Germinal center (tissue), 1 donor: ENCODE measurements at regions not wholly inside any gene's neighbourhood (a gene's known extent, or its start where the extent isn't known, plus 50 kb on each side); places are given as distances from the start of the nearest gene placed in this dataset.
"Not testable (repeated sequence)": the region's sequence is repeated elsewhere in the genome, so short reads cannot be mapped to it uniquely, and the experiment has no call there.

ENCODE experiments used
- DNase-seq: peaks from one replicate; pipeline ENCODE4 v3.0.0; 2012; ENCODE audit warnings: mixed read lengths, low spot score

DNA sequence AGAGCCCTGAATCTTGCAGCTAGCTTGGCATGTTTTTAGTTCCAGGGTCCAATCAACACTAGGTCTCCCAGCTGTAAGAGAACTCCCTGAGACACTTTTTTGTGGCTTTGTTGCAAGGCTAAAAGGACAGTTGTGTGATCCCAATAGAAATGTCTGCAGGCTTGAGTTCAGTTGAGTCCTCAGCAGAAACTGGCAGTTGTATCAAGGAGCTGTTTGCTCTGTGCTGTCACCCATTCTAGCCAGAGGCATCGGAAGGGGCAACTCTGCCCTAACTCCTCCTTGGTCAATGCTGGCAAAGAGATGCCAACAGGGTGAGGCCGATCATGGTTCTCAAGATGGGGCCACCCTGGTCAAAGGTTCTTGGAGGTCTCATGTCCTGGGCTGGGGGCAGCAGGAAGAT is 224.1 kb downstream of the BUB3 start:
- no peak for DNase-seq

DNA sequence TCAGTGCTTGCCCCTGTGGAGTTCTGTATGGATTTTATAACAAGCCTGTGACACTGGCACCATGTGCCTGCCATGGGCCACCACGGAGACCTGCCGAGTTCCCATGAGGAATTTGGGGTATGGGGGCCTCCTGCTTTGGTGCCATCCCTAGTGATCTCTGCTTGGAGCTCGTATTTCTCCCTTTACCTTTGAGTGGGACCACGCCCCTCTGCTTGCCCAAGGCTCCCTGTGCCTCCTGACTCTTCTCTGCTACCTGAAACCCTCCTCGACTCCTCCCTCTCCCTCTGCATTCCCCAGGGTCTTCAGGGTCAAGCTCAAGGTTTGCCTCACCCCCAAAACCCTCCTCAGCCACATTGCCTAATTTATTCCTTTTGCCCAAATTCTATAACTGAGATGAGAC is 225.0 kb downstream of the BUB3 start:
- DNase-seq: no peak

DNA sequence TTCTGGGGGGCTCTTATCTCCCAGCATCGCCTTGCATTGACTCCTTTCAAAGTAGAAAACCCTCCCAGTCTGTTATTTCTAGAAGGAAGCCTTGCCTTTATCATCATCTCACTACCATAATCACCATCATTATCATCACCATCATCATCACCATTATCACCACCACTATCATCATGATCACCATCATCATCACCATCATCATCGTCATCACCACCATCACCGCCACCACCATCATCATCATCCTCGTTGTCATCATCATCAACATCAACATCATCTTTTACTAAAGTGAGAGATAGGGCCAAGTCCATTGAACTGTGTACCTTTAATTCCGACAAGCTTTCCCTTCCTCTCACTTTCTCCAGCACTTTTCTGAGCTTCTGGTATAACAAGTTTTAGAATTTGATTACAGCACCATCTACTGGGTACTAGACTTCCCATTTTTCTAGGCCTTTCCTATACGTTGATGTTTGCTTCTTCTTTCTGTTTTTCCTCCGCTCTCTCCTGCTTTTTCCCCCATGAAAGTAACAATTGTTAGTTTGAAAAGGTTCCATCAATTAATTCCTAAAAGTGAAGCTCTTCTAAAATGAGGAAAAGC is 226.4 kb downstream of the BUB3 start:
- no peak for DNase-seq

DNA sequence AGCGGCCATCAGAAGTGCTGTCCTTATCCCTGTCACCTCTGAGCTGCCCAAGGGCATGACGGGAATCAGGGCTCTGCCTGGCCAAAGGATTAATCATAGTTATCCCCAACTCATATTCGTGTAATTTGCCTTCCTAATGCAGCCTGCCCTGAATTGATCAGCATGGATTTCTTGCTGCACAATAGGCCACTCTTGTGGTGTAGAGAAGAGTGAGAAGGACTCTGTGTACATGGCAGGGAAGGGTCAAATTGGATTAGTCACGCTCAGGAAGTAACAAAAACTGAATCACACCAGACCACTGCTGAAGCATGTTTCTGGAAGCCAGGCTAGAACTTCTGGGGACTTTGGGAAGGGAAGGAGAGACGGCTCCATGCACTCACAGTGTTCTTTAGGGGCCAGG is 227.0 kb downstream of the BUB3 start:
- no peak for DNase-seq

DNA sequence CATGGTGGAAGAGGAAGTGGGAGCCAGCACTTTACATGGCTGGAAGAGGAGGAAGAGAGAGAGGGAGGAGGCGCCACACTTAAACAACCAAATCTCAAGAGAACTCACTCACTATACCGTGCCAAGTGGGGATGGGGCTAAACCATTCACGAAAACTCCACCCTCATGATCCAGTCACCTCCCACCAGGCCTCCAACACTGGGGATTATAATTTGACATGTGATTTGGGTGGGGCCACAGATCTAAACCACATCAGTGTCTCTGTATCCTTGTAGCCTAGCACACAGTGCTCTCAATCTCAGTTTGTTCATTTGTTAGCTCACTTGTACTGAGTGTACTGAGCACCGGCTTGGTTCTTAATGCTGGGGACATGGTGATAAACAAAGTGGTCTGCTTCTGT is 228.3 kb downstream of the BUB3 start:
- no peak for DNase-seq

DNA sequence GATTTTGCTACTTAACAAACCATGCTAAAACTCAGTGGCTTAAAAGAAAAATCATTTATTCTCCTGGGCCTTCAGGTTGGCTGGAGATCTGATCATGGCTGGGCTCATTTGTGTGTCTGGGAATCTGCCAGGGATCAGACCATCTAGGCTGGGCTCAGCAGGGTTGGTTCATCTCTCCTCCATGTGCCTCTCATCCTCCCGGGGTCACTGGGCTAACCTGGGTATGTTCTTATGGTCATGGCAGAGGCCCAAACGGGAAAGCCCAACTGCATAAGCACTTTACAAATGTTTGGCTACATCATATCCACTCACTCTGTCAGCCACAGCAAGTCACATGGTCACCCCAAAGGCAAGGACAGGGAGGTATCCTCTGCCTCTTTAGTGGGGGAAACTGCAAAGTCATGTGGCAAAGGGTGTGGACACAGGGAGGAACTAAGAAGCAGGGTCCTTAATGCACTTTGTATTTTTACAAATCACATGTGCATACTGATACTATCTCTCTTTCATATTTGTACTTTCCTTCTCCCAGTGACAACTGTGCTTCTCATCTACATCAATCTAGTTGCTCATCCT is 231.4 kb downstream of the BUB3 start:
- DNase-seq: no peak

DNA sequence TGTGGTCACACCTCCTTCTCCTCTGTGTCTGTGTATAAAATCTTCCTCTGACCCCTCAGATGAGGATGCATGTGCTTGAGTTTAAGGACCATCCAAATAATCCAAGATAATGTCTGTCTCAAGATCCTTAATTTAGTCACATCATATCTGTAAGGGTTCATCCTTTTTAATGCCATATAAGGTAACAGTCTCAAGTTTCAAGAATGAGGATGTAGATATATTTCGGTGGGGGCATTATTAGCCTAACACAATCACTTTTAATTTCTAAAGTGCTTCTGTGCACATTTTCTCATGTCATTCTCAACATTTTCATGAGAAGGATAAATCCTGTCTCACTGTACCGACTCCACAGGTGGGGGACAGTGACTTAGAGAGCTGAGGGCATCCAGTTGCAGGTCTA is 235.3 kb downstream of the BUB3 start:
- no peak for DNase-seq

DNA sequence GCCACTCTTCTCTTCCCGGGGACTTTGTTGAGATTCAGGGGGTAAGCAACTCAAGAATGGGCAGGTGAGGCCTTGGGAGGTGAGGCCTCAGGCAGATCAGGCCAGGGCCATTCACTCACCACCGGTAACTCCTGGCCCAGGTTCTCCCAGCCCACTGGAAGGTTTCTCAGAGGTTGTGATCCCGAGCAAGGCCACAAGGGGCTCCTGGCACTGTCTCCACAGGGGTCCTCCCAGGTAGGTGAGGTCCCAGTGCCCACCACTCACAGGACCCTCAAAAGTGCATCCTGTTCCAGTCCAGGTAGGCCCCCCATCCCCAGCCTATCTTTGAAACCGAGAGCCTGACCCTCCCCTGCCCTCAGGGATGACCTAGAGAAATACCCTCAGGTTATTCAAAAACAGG is 236.1 kb downstream of the BUB3 start:
- DNase-seq: peak; percentile 35

DNA sequence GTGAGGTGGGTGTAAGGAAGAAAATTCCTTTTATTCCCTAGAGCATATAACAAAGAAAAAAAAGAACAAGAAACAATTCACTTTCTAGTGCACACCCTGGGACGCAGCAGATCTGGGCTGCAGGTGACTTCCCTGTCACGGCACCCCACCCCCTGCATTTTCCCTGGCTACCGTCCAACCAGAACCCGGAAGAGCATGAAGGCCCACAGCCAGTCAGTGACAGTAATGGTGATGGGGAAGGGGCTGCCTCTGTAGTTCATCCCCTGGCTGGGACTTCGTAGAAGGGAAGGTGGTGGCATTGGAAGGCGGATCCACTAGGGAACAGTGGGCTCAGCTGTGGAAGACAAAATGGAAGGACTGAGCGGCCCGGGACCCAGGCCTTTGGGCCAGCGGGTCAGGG is 236.7 kb downstream of the BUB3 start:
- DNase-seq: no peak

DNA sequence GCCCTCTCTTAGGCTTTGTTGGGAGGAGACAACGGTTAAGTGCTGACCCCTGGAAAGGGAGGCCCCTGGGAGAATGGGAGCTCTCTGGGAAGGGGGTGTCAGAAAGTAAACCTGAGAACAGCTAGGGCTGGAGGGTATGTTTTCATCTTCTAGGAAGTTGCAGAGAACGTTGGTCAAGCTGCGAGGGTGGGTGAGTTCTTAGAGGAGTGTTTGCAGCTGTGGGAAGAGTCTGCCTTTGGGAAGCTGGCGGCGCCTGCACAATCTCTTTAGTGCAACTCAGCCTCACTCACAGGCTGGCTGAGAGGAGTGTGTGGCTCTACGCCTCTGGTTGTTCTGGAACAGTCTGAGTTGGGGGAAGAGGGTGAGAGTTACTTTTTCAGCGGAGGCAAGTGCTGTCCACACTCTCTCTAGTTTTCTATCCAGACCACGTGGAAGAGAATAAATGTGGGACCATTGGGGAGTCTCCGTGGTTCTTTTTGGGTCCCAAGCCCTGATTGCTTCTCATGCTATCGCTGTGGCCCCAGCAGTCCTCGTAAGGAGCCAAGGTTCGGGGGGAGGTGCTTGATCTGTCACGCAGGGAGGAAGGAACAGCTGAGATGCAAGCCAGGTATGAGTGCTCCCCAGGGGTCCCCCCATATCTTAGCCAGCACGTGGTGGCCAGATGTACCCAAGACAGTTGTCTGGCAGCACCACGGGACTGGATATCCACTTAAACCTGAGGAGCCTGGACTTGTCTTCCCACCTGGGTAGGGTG is 237.2 kb downstream of the BUB3 start:
- DNase-seq: peak; percentile 39

DNA sequence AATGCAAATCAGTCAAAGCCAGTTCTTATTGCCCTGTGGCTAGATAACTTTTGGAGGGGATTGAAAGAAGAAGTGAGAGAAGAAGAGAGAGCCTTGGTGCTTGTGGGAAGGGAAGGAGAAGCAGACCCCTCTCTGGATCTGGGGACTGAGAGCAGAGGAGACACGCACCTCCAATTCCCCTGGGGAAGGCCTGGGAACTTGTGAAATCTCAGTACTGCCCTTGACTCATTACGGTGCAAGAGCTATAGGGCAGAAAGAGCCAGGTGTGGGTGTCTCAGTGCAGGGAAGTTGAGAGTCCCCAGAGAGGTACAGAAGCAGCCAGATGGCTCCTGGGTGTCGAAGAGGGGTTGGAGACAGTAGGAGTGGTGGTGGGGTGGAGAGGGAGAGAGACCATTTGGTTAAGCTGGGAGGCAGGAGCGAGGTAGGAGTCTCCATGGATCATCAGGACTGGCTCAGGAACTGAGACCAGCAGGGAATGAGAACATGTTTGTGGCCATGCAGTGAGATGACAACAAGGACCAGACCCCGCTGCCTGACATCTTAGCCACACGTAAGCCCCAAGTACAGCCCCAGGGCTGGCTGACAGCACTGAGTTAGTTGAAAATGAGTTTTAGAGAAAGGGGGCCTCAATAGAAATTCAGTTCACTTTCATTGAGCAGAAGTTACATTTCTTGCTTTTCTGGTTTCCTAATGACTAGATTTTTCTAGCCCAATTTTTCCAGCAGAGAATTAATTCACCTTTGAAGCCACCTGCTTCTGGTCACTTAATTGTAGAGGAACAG is 238.2 kb downstream of the BUB3 start:
- peak; percentile 69 for DNase-seq

DNA sequence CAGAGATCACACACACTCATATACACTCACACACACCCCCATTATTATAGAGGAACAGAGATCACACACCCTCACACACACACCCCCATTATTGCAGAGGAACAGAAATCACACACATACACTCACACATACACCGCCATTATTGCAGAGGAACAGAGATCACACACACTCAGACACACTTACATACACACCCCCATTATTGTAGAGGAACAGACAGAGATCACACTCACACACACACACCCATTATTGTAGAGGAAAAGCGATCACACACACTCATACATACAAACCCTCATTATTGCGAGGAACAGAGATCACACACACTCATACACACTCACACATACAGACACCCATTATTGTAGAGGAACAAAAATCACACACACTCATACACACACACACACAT is 239.0 kb downstream of the BUB3 start:
- DNase-seq: no peak

DNA sequence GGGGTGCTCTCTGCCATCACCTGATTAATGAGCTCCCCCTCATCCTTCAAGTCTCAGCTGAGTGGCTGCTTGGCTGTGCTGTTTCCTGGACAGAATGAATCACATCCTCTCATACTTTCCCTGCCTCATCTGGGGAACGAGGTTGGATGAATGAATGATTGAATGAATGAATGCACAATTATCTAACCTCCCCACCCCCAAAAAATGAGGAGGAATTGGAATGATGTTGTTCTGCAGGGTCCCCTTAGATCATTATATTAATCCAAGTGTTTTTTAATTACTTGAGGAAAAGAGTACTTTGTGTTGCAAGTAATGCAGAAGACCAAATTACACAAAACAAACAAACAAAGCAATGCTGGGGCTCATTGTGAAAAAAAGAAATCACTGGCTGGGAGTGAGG is 240.2 kb downstream of the BUB3 start:
- no peak for DNase-seq

DNA sequence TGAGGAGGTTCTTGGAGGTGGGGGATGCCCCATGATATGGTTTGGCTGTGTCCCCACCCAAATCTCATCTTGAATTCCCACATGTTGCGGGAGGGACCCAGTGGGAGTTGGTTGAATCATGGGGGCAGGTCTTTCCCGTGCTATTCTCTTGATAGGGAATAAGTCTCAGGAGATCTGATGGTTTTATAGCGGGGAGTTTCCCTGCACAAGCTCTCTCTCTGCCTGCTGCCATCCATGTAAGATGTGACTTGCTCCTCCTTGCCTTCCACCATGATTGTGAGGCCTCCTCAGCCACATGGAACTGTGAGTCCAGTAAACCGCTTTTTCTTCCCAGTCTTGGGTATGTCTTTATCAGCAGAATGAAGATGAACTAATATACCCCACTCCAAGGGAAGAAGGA is 241.0 kb downstream of the BUB3 start:
- DNase-seq: not testable (repeated sequence)

DNA sequence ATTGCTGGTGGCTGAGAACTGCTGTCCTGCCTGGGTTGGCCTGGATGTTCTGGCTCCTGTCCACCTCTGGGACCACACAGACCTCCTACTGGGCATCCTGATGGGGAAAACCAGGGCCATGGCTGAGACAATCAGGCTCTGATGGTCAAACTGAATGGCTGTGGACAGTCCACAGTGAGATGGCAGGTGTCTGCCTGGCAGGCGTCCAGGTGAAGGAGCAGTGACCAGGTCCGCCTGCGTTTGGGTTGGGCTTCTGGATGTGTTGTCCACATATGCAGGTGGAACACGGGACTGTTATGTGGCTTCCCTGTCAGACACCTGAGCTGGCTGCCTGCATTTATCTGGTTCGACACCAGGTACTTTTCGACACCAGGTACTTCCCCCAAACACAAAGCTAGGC is 241.7 kb downstream of the BUB3 start:
- DNase-seq: no peak

DNA sequence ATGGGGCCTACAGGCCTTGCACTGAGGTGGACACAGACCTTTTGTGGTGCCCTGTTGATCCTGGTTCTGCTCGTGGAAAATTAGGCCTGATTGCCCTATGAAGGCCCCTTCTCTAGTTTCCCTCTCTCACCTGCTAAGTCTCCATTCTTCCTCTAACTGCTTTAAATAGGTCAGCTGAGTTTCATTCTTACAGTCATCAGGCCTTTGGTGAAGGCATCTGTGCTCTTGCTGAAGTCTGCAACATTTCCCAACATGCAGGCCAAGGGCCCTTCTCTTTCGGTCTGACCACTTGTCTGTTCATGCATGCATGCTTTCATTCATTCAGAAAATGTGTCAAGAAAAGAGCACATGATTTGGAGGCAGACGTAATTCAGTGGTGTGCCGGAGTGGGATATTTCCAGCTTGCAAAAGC is 244.0 kb downstream of the BUB3 start:
- DNase-seq: peak; percentile 31

DNA sequence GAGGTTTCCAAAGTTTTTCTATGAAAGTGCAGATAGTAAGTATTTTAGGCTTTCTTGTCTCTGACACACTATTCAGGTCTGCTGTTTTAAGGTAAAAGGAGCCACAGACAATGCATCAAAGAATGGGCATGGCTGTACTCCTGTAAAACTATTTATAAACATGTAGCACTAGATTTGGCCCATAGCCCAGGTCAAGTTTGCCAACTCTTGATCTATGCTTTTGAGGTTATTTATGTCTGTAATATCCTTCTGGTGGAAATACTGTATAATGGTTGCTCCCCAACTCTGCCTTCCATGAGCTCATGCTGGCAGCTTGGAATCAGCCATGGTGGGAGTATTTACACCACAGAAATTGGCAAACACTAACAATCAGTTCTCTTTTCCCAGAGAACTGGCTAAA is 244.6 kb downstream of the BUB3 start:
- no peak for DNase-seq

DNA sequence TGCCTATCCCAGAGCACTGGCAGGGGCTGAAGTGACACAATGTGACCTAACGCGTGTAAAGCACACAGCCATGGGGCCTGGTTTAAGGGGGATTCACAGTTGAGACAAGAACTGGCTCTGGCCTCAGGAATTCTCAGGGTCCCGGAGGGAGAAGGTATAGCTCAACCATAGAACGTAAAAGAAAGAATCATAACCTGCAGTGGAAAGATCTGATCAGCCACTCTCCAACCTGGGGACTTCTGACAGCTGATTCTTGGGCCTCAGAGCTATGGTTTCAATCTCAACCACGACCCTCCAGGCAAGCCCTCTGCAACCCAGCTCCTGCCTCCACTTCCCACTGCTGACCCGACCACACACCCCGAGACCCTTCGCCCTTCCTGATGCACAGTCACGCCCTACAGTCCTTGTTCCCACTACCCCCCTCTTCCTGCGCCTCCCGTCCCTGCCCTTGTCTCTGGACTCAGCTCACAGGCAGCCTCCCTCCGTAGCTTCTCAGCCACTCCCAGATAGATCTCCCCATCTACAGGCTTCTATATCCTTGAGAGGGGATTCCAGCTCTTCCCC is 245.2 kb downstream of the BUB3 start:
- DNase-seq: no peak

DNA sequence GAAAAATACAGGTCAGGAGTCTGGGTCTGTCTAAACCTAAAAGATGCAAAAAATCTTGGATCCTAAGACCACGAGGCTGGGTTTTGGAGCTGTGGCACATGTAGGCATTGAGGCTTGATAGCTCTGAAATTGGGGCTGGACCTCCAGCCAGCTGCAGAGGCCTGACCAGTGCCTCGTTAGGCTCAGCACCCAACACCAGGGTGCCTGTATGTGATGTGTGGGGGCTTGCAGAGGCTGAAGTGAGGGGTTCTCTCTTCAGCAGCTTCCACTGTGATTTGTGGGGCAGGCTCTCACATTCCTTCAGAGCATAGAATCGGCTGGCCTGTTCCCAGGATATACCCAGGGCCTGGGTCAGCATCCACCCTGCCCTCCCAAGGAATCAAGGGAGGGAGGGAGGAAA is 247.8 kb downstream of the BUB3 start:
- no peak for DNase-seq

DNA sequence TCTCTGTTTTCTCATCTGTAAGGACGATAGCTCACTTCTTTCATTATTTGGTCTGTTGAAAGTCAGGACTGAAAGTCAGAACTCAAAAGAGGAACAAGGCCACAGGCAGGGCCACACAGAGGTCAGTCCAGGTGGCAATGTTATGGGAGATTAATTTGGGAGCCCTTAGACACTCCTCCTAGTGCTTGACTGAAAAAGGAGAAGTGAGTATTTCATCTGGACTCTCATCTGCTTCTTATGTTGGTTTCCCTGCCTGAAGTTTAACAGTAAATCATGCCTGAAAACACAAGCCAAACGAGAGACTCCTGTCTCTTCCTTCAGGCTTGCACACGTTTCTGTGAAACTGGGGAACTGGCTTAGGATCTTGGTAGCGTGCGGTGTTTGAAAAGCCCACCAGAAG is 248.5 kb downstream of the BUB3 start:
- DNase-seq: peak; percentile 79

DNA sequence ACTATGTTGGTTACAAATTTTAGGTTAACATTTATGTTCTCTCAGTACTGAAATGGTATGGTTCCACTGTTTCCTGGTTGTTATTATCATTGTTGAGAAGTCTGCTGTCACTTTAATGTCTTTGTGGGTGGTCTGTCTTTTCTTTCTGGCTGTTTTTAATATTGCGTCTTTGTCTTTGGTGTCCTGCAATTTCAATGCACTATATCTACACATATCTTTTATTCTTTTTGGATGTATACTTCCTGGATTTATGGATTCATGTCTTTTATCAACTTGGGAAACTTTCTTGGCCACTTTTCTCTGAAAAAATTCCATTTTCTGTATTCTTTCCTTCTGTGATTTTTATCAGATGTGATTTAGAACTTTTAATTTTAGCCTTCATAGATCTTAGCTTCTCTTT is 250.2 kb downstream of the BUB3 start:
- DNase-seq: no peak

DNA sequence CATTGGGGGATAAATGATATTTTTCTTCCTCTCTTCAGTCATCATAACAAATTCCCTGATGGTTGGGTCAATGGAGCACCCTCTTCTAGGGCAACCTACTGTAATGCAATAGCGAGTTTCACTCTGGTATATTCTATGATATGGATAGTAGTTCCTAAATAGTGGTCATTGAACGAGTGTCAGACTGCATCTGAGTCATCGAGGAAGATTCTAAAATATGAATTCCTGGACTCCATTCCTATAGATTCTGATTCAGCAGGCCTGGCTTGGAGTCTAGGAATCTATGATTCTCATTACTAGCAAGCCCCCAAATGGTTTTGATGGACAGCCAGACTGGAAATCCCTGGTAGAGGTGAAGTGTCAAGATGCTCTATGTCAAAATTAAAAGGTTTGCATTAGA is 254.5 kb downstream of the BUB3 start:
- no peak for DNase-seq

DNA sequence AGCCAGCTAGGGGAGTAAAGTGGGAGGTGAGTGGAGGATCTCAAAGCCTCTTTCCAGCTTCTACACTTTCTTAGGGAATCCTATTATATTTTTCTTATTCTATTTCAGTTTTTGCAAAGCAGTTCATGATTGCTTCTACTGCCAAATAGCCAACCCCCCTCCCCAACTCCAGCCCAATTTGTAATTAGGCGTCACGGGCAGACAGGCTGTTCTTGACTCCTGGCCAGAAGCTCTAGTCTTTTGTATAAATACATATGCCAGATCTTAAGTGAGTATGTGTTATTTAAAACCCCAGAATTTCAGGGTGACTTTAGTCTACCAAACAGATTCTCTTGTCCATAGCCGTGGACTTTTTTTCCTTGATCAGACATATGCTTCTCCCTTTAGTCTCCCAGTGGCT is 255.2 kb downstream of the BUB3 start:
- no peak for DNase-seq
